ENCODE measurements at regions not wholly inside any gene's neighbourhood (a gene's known extent, or its start where the extent isn't known, plus 50 kb on each side); places are given as distances from the start of the nearest gene placed in this dataset.

DNA sequence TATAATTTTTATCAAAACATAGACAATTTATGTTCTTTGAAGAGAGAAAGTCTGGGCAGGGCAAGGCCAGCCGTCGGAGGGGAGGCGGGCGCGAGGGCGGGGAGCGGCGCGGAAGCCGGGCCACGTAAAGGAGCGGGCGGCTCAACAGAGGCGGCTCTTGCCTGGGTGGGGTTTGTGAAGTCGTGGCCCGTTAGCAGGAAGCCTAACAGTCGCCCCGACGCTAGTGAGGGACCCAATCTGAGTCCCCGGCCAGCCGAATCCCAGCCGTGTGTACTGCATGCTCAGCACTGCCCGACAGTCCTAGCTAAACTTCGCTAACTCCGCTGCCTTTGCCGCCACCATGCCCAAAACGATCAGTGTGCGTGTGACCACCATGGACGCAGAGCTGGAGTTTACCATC is 1129.2 kb downstream of the CDH9 start:
- DNase-seq, result no peak
- H3K4me1 Mint-ChIP-seq (ENCODE audit: low read depth), result no peaks in the 10 kb centered on the region
- no peak overlapping the region for H3K27ac Mint-ChIP-seq
- peaks cover 34% of the 10 kb centered on the region for H3K9me3 Mint-ChIP-seq
- no peak overlapping the region for H3K4me3 Mint-ChIP-seq
- H3K27me3 Mint-ChIP-seq (ENCODE audit: insufficient read depth), result no peaks in the 10 kb centered on the region; the same call in 1 of the 2 replicates
- TF ChIP-seq, protein P1, sequence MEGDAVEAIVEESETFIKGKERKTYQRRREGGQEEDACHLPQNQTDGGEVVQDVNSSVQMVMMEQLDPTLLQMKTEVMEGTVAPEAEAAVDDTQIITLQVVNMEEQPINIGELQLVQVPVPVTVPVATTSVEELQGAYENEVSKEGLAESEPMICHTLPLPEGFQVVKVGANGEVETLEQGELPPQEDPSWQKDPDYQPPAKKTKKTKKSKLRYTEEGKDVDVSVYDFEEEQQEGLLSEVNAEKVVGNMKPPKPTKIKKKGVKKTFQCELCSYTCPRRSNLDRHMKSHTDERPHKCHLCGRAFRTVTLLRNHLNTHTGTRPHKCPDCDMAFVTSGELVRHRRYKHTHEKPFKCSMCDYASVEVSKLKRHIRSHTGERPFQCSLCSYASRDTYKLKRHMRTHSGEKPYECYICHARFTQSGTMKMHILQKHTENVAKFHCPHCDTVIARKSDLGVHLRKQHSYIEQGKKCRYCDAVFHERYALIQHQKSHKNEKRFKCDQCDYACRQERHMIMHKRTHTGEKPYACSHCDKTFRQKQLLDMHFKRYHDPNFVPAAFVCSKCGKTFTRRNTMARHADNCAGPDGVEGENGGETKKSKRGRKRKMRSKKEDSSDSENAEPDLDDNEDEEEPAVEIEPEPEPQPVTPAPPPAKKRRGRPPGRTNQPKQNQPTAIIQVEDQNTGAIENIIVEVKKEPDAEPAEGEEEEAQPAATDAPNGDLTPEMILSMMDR (IDR thresholded peaks at IDR 0.05), result no peak
- peaks cover 10% of the 10 kb centered on the region for H3K36me3 Mint-ChIP-seq (ENCODE audit: low read depth)

DNA sequence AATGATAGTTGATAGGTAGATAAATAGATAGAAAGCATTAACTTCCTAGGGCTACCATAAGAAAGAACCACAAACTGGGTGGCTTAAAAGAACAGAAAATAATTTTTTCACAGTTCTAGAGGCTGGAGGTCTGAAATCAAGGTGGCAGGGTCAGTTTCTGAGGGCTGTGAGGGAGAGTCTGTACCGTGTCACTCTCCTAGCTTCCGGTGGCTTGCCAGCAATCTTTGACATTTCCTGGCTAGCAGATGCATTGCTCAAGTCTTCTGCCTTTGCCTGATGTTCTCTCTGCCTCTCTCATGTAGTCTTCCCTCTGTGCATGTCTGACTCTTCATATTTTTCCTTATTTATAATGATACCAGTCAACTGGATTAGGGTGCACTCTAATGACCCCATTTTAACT is 1132.7 kb downstream of the CDH9 start:
- no peak overlapping the region for H3K4me3 Mint-ChIP-seq
- no peak for DNase-seq
- H3K36me3 Mint-ChIP-seq (ENCODE audit: low read depth), result peaks cover 6% of the 10 kb centered on the region
- H3K27ac Mint-ChIP-seq, result no peak overlapping the region
- peaks cover 30% of the 10 kb centered on the region for H3K9me3 Mint-ChIP-seq
- no peaks in the 10 kb centered on the region; the same call in 1 of the 2 replicates for H3K27me3 Mint-ChIP-seq (ENCODE audit: insufficient read depth)
- TF ChIP-seq, protein P1 (IDR thresholded peaks at IDR 0.05), result no peak
- no peaks in the 10 kb centered on the region for H3K4me1 Mint-ChIP-seq (ENCODE audit: low read depth)

DNA sequence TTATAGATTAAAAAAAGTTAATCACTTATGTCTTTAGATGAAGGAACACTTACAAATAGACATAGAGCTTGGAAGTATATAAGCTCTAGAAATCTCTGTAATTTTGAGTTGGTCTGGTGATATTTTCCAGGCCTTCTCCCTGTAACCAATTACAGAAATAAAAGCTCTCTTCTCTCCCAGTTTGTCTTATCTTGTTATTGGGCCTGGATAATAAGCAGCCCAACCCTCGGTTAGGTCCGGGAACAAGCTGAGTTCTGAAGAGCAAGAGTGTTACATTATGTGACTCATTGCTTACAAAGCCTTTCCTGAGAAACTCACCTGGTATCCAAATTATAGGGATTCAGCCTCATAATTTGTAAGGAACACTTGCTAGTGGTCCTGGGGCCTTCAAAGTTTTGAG is 1146.2 kb downstream of the CDH9 start:
- H3K4me3 Mint-ChIP-seq, result no peak overlapping the region
- H3K4me1 Mint-ChIP-seq (ENCODE audit: low read depth), result no peaks in the 10 kb centered on the region
- no peak for DNase-seq
- H3K9me3 Mint-ChIP-seq, result peaks cover 25% of the 10 kb centered on the region
- H3K27me3 Mint-ChIP-seq (ENCODE audit: insufficient read depth), result no peaks in the 10 kb centered on the region
- TF ChIP-seq, protein P1 (IDR thresholded peaks at IDR 0.05), result no peak
- 0 out of 2 replicates have a peak, but pooled peaks cover 3% of the 10 kb centered on the region for H3K36me3 Mint-ChIP-seq (ENCODE audit: low read depth)
- no peak overlapping the region for H3K27ac Mint-ChIP-seq

DNA sequence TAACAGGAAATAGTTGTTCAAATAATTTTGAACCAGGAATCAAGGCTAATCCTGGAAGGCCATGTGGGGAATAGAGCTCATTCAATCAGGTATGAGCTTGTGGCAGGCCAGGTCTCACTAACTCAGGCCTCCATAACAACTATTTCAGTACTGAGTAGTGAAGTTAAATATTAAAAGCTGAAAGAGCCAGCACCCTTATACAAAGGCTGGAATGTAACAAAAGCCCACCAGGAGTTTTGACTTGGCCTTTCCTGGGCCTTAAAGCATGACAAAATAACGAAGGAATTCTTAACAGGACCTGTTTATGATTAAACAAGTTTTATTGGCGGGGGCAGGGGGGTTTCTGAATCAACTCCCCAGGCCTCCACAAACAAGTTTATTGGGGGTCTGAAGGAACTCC is 1146.7 kb downstream of the CDH9 start:
- TF ChIP-seq, protein P1 (IDR thresholded peaks at IDR 0.05), result no peak
- no peak overlapping the region for H3K27ac Mint-ChIP-seq
- 0 out of 2 replicates have a peak, but pooled peaks cover 5% of the 10 kb centered on the region for H3K36me3 Mint-ChIP-seq (ENCODE audit: low read depth)
- H3K9me3 Mint-ChIP-seq, result peaks cover 28% of the 10 kb centered on the region
- H3K4me3 Mint-ChIP-seq, result no peak overlapping the region
- no peak for DNase-seq
- no peaks in the 10 kb centered on the region for H3K27me3 Mint-ChIP-seq (ENCODE audit: insufficient read depth)
- H3K4me1 Mint-ChIP-seq (ENCODE audit: low read depth), result no peaks in the 10 kb centered on the region

DNA sequence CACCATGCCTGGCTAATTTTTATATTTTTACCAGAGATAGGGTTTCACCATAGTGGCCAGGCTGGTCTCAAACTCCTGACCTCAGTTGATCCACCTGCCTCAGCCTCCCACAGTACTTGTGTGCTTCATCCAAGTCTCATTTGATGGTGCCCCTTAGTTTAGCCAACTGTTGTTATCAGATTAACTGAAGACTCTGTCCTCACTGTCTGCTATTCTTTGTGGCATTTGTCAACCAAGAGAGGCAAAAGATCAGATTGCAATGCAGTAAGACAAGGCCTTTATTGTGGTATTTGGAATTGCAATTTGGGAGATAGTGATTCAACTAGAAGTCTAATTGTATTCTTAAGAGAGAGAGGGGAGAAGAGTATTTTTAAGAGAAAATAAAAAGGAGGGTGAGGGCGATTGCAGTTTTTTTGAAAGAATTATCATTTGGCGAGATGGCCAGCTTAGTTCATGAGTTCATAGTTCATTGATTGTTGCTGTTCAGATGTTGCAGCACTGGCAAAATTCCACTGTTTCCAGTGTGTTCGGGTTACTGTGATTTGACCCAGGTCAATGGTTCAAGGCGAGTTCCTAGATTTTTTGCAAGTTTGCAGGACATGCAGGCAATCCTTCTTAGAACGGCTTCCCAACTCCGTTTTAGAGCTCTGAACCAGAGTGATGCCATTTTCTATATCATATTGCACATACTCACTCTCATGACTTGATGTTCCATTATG is 1156.9 kb downstream of the CDH9 start:
- TF ChIP-seq, protein P1 (IDR thresholded peaks at IDR 0.05), result no peak
- peaks cover 25% of the 10 kb centered on the region for H3K9me3 Mint-ChIP-seq
- no peak for DNase-seq
- no peaks in the 10 kb centered on the region for H3K4me1 Mint-ChIP-seq (ENCODE audit: low read depth)
- no peaks in the 10 kb centered on the region for H3K36me3 Mint-ChIP-seq (ENCODE audit: low read depth)
- H3K27ac Mint-ChIP-seq, result no peak overlapping the region
- H3K27me3 Mint-ChIP-seq (ENCODE audit: insufficient read depth), result no peaks in the 10 kb centered on the region; the same call in 1 of the 2 replicates
- no peak overlapping the region for H3K4me3 Mint-ChIP-seq

Data from HFFc6 (cell line).